WTC11 (cell line): ENCODE measurements at regions not wholly inside any gene's neighbourhood (a gene's known extent, or its start where the extent isn't known, plus 50 kb on each side); places are given as distances from the start of the nearest gene placed in this dataset.

ENCODE experiments used
- AFF4 ChIP-seq: sonication (generic); formaldehyde crosslinking; IDR thresholded peaks from 2 replicates; pipeline ENCODE4 v1.8.1; 2023; ENCODE audit warnings: mild to moderate bottlenecking, missing genetic modification reagents, borderline replicate concordance
- ATF3 ChIP-seq: sonication (generic); formaldehyde crosslinking; conservative IDR thresholded peaks from 2 replicates; pipeline ENCODE4 v1.8.1; 2022; ENCODE audit warnings: mild to moderate bottlenecking, missing genetic modification reagents
- CREB1 ChIP-seq: sonication (generic); formaldehyde crosslinking; IDR thresholded peaks from 2 replicates; pipeline ENCODE4 v1.8.0; 2023; ENCODE audit warnings: mild to moderate bottlenecking, missing genetic modification reagents
- CTCF ChIP-seq: fragments of 200-600 bp; IDR thresholded peaks from 2 replicates; pipeline ENCODE4 v1.8.0; 2022; ENCODE audit warnings: antibody characterized with exemption
- E2F1 ChIP-seq: sonication (generic); formaldehyde crosslinking; IDR thresholded peaks from 2 replicates; pipeline ENCODE4 v1.8.0; 2022; ENCODE audit warnings: mild to moderate bottlenecking, missing genetic modification reagents
- ELF4 ChIP-seq: sonication (generic); formaldehyde crosslinking; IDR thresholded peaks from 2 replicates; pipeline ENCODE4 v1.8.1; 2022; ENCODE audit warnings: low read depth, mild to moderate bottlenecking, moderate library complexity, missing genetic modification reagents
- GABPB1 ChIP-seq: sonication (generic); formaldehyde crosslinking; IDR thresholded peaks from 2 replicates; pipeline ENCODE4 v1.8.1; 2023; ENCODE audit warnings: mild to moderate bottlenecking, missing genetic modification reagents
- NFE2L1 ChIP-seq: sonication (generic); formaldehyde crosslinking; IDR thresholded peaks from 2 replicates; pipeline ENCODE4 v1.8.1; 2023; ENCODE audit warnings: missing genetic modification reagents
- RELA ChIP-seq: sonication (generic); formaldehyde crosslinking; IDR thresholded peaks from 2 replicates; pipeline ENCODE4 v1.8.1; 2022; ENCODE audit warnings: missing genetic modification reagents, mild to moderate bottlenecking, borderline replicate concordance
- SMAD4 ChIP-seq: sonication (generic); formaldehyde crosslinking; IDR thresholded peaks from 2 replicates; pipeline ENCODE4 v1.8.0; 2022; ENCODE audit warnings: mild to moderate bottlenecking, missing genetic modification reagents
- ZNF416 ChIP-seq: fragments of 250-450 bp; sonication (Bioruptor Pico); IDR thresholded peaks from 2 replicates; pipeline ENCODE4 v1.9.0; 2021; ENCODE audit warnings: mild to moderate bottlenecking, inconsistent platforms

GRCh38 chr3:118137778-118138177, 896.9 kb downstream of the IGSF11 start:
- TF ChIP-seq ATF3 (CRISPR knock-in tag) = no peak
- TF ChIP-seq NFE2L1 (CRISPR knock-in tag) = no peak
- no peak for TF ChIP-seq CTCF
- TF ChIP-seq ELF4 (CRISPR knock-in tag) = no peak
- no peak for TF ChIP-seq E2F1 (CRISPR knock-in tag)
- no peak for TF ChIP-seq SMAD4
- TF ChIP-seq AFF4 (CRISPR knock-in tag) = no peak
- no peak for TF ChIP-seq CREB1 (CRISPR knock-in tag)
- TF ChIP-seq RELA (CRISPR knock-in tag) = no peak
- TF ChIP-seq GABPB1 = no peak
- TF ChIP-seq ZNF416 (CRISPR knock-in tag) = no peak
